ENCODE measurements at regions not wholly inside any gene's neighbourhood (a gene's known extent, or its start where the extent isn't known, plus 50 kb on each side); places are given as distances from the start of the nearest gene placed in this dataset.
"Not testable (repeated sequence)": the region's sequence is repeated elsewhere in the genome, so short reads cannot be mapped to it uniquely, and the experiment has no call there.

GRCh38 chr3:33956776-33957175, 158.3 kb downstream of the PDCD6IP start:
- no peak for DNase-seq (ENCODE audit: low spot score)

DNA sequence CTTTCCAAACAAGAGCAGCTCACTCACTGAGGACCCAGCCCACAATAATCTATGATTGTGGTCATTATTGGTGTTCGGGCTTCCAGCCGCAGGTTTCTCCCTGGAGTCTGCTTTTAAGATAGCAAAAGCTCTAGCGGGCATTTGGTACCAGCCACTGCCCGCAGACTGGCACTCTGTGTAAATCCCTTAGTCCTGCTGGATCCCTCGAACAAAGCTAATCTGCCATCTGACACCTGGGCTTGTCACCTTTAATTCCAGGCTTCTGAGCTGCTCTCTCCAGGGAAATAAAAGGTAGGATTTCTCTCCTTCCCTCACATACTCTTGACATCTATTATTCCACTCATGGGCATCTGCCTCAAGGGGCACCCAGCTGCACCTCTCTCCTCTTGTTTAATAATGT, 158.7 kb downstream of the PDCD6IP start:
- no peak for DNase-seq (ENCODE audit: low spot score)

DNA sequence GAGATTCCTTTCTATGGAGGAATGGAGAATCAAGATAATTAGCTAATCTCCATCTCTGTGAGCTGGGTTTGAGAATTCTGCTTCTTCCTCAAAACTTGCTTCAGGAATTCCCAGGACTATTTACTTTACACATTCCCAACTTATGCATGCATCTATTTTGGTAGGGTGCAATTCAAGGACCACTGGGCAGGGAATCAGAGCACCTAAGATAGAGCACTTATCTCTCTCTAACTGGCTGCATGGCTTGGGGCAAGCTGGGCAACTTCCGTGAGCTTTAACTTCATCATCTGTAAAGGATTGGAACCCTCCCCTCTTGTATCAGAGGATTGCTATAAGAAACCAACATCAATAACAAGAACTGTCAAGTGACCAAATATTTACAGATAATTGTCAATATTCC, 160.2 kb downstream of the PDCD6IP start:
- DNase-seq (ENCODE audit: low spot score), result no peak

DNA sequence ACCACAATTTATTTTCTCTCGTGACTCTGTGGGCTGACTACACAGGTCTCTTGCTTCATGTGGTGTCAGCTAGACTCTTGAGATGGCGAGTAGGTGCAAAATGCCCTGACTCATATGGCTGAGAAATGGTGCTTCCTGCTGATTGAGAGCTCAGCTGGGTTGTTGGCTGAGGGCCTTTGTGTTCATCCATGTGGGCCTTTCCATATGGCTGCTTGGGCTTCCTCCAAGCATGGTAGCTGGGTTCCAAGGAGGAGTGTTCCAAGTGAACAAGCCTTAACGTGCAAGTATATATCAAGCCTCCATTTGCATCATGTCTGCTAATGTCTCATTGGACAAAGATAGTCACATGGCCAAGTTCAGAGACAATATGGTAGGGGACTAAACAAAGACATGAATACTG, 164.0 kb downstream of the PDCD6IP start:
- DNase-seq (ENCODE audit: low spot score), result no peak

GRCh38 chr3:33970180-33970579, 171.8 kb downstream of the PDCD6IP start:
- not testable (repeated sequence) for DNase-seq (ENCODE audit: low spot score)

GRCh38 chr3:33971055-33971454, 172.6 kb downstream of the PDCD6IP start:
- DNase-seq (ENCODE audit: low spot score), result no peak

- no peak for DNase-seq (ENCODE audit: low spot score)
Measured at GRCh38 chr3:33975463-33975862, 177.0 kb downstream of the PDCD6IP start.

- DNase-seq (ENCODE audit: low spot score), result no peak
Measured at GRCh38 chr3:33977227-33977626, 178.8 kb downstream of the PDCD6IP start.

DNA sequence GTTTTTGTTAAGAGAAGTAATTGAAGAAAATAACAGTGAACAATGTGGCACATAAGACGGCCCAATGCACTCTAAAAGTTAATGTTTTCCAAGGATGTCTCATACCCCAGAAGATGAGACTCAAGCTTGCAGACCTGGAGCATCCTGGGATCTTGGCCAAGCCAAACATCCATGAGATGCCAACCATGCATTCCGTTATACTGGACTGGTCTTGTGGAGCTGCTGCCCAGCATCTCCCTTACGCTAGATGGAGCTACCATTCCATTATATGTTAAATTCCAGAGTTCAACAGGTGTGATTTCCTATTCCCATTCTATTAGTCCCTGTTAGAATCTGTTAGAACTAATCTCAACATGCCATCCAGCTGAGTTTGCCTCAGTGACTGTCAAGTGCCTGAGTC, 181.8 kb downstream of the PDCD6IP start:
- peak; percentile 85 for DNase-seq (ENCODE audit: low spot score)

- DNase-seq (ENCODE audit: low spot score), result no peak
Measured at GRCh38 chr3:33982269-33982798, 183.9 kb downstream of the PDCD6IP start.

DNA sequence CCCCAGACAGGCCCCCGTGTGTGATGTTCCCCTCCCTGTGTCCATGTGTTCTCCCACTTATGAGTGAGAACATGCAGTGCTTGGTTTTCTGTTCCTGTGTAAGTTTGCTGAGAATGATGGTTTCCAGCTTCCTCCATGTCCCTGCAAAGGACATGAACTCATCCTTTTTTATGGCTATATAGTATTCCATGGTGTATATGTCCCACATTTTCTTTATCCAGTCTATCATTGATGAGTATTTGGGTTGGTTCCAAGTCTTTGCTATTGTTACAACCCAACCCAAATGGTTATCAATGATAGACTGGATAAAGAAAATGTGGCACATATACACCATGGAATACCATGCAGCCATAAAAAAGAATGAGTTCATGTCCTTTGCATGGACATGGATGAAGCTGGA, 184.5 kb downstream of the PDCD6IP start:
- not testable (repeated sequence) for DNase-seq (ENCODE audit: low spot score)

- DNase-seq (ENCODE audit: low spot score), result no peak
Measured at GRCh38 chr3:33989229-33989628, 190.8 kb downstream of the PDCD6IP start.

GRCh38 chr3:33991673-33992072, 193.2 kb downstream of the PDCD6IP start:
- no peak for DNase-seq (ENCODE audit: low spot score)

GRCh38 chr3:33993631-33994030, 195.2 kb downstream of the PDCD6IP start:
- no peak for DNase-seq (ENCODE audit: low spot score)

DNA sequence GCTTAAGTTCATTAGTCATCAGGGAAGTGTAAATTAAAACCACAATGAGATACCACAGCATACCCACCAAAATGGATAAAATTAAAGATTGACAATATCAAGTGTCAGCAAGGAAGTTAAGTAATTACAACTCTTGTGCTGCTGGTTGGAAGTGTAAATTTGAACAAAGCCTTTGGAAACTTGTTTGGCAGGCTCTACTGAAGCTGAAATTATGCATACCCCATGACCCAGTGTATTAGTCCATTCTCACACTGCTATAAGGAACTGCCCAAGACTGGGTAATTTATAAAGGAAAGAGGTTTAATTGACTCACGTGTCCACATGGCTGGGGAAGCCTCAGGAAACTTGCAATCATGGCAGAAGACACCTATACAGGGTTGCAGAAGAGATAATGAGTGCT, 196.1 kb downstream of the PDCD6IP start:
- no peak for DNase-seq (ENCODE audit: low spot score)

- DNase-seq (ENCODE audit: low spot score), result no peak
Measured at GRCh38 chr3:34000301-34000700, 201.9 kb downstream of the PDCD6IP start.

DNA sequence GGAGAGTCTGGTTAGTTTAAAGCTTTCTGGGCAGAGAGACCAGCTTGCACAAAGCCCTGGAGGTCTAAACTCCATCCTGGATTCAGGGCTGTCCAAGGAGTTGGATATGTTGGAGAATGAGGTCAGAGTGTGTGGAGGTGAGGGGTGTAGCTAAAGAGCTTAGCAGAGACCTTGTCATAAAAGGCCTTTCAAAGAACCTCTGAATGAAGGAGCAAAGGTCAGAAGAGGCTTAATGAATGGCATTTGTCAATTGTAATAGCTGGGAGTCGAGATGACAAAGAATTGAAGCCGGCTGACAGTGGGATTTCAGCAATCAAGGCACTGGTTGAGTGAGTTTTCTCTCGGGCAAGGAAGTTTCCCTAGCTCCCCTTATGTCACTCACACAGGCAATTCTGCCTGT, 202.6 kb downstream of the PDCD6IP start:
- no peak for DNase-seq (ENCODE audit: low spot score)

- no peak for DNase-seq (ENCODE audit: low spot score)
Measured at GRCh38 chr3:34001990-34002389, 203.6 kb downstream of the PDCD6IP start.

GRCh38 chr3:34002569-34003100, 204.2 kb downstream of the PDCD6IP start:
- DNase-seq (ENCODE audit: low spot score), result no peak

- DNase-seq (ENCODE audit: low spot score), result peak; percentile 70
Measured at GRCh38 chr3:34005886-34006285, 207.5 kb downstream of the PDCD6IP start.

DNA sequence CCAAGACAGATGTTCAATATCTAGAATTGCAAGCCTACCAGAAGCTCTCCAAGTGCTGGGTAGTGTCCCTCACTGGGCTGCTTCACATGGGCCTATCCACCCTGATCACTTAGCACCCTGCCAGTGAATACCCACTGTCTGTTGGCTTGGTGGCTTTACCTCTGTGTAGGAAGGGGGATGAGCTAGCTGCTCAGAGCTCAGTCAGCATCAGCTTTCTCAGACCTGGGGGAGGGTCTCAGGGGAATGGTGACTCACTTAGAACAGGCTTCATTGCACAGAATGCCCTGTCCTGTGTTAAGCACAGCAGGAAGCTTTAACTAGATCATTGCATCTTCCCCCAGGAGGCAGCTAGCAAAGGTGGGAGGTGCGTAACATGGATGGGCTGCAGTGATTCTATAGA, 209.8 kb downstream of the PDCD6IP start:
- no peak for DNase-seq (ENCODE audit: low spot score)

DNA sequence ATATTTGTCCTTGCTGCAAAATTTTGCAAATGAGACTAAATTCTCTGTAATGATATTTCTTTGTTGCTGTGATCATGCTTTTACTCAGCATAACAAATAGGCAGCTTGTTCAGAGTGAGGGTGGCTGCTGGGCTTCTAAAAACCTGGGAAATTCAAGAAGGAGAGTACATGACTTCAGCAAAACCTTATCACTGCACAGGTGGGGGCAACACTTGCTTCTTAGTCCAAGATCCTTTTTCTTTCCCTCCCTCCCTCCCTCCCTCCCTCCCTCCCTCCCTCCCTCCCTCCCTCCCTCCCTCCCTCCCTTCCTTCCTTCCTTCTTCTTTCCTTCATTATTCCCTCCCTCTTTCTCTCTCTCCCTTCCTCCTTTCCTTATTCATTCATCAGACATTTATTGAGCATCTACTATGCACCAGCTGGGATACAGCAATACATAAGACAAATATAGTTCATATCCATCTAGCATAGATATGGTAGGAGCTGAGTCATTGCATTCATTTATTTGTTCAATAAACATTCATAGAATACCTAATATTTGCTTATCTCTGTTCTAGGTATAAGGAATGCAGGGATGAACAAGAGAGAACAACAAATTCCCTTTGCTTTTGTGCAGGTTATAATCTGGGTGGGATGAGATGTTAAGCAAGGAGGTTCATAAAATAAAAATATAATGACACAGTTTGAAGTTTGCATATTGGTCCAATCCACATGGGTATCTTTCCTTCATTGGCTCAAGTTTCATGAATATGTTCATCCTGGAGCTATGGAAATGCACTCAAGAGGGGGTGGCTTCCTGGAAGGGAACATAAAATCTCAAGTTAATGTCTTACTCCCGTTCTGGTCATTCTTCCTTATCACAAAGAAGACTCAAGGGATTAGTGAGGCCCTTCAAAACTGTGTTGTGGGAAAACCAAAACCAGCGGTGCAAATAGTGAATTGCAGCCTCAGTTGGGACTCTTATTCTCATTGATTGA, 210.7 kb downstream of the PDCD6IP start:
- no peak for DNase-seq (ENCODE audit: low spot score)
